Heart right ventricle (tissue), 16 donors: ENCODE measurements at regions not wholly inside any gene's neighbourhood (a gene's known extent, or its start where the extent isn't known, plus 50 kb on each side); places are given as distances from the start of the nearest gene placed in this dataset.
"Not testable (repeated sequence)": the region's sequence is repeated elsewhere in the genome, so short reads cannot be mapped to it uniquely, and the experiment has no call there.

Source experiments
- ATAC-seq, 8 donors: fragments of 200-7000 bp; cut with Tn5 transposase; one replicate each; pipeline ENCODE4 v1.9.1; 2020; ENCODE audit warnings: mild to moderate bottlenecking in 8 of 8, moderate library complexity in 8 of 8, moderate number of reproducible peaks in 1 of 8
- DNase-seq, 2 donors: peaks; one replicate each; pipeline ENCODE4 v3.0.0-alpha.2; 2020
- H3K27ac ChIP-seq, 10 donors: fragments of 200-600 bp; sonication (generic) in 2 of 10; one replicate each; pipeline versions ENCODE4 v1.5.0 to v1.8.0; 2020 to 2022; ENCODE audit warnings: mild to moderate bottlenecking in 3 of 10
- H3K27me3 ChIP-seq, 7 donors: fragments of 200-600 bp; one replicate each; pipeline ENCODE4 v1.8.0; 2021 to 2022; ENCODE audit warnings: mild to moderate bottlenecking in 2 of 7
- H3K36me3 ChIP-seq, 9 donors: fragments of 200-600 bp; sonication (generic) in 1 of 9; one replicate each; pipeline versions ENCODE4 v1.5.0 to v1.8.0; 2020 to 2022; ENCODE audit warnings: mild to moderate bottlenecking in 2 of 9
- H3K4me1 ChIP-seq, 9 donors: fragments of 200-600 bp; sonication (generic) in 1 of 9; one replicate each; pipeline versions ENCODE4 v1.5.0 to v1.8.0; 2020 to 2022; ENCODE audit warnings: mild to moderate bottlenecking in 4 of 9
- H3K4me3 ChIP-seq, 10 donors: fragments of 200-600 bp; sonication (generic) in 2 of 10; one replicate each; pipeline versions ENCODE4 v1.5.0 to v1.8.0; 2020 to 2022; ENCODE audit warnings: mild to moderate bottlenecking in 7 of 10, moderate library complexity in 2 of 10
- H3K9me3 ChIP-seq, 11 donors: fragments of 200-600 bp in 10 of 11; sonication (generic) in 2 of 11; one replicate each; pipeline versions ENCODE4 v1.5.0 to v1.8.0; 2013 to 2022; ENCODE audit warnings: mild to moderate bottlenecking in 2 of 11, control low read depth in 1 of 11, moderate library complexity in 1 of 11
- WGBS, 2 donors: extraction: QIAGEN DNeasy Blood & Tissue Kit; methylation state at CpG; one replicate each; pipeline ENCODE4 v1.1.7; 2013; ENCODE audit warnings: inconsistent platforms in 1 of 2; 5-methylcytosine and 5-hydroxymethylcytosine counted together
- intact Hi-C, 10 donors: fragments of 100-400 bp; cut with DNase I; formaldehyde crosslinking; loops; one replicate each; pipeline versions ENCODE4 v1.11.1 to v1.14.2; 2022
- TF ChIP-seq, protein P1 (sequence below), 9 donors: fragments of 200-600 bp; sonication (generic) in 2 of 9; IDR thresholded peaks; one replicate each; pipeline versions ENCODE4 v1.5.0 to v1.8.0; 2021 to 2022; ENCODE audit warnings: antibody characterized with exemption in 9 of 9, mild to moderate bottlenecking in 5 of 9, moderate library complexity in 1 of 9
- donor health status: Arrhythmogenic right ventricular cardiomyopathy.
- donor health status: ischemic (EF 13 %, LVEDD 7.1; RV severe dilation, severe dysfunction).
- donor health status: healthy with polysubstance abuse.
- donor health status: DM: no; HTN: yes; CAD: no.
- donor health status: DM: no; HTN: no; CAD: no.
- donor health status: ischemic (EF 25% LVEDD 6.9; RV normal size, moderate dysfunction).
- donor health status: ischemic (EF 25% LVEDD 5.7; RV mildly dilated, moderate dysfunction).
- donor health status: healthy.
- donor health status: DM: yes; HTN: yes; CAD: no.
- donor health status: Ischemic cardiomyopathy.
- donor health status: ischemic (EF 35%, LVEDD 5.7; RV mildly dilated, moderate dysfunction).
- donor health status: nonischemic (EF 11% LVEDD 7.7; RV severe dilation, severe dysfunction).
- donor health status: DM: yes; HTN: yes; CAD: no.
- donor health status: PGD.
- donor health status: ischemic (EF 29% LVEDD 5.4; RV normal size, mild dysfunction).
- donor health status: nonischemic (EF 23%, LVEDD 6.1; RV moderate dilation, normal function).

DNA sequence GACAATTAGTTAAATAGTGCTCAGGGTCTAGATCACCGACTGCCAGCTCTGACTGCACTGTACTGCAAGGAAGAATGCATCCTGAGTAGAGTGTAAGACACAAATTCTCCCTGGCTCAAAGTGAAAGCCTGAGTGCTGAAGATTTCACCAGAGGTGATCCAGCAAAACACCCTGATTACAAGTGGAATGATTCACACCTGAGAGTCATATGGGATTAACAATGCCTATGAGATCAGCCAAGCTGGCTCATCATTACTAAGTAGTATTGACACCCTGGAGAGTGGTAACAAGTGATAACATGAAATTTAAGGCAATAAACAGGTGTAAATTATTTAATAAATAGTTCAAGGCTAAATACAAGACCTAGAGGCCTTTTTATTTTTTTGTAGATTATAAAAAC lies 403.8 kb upstream of the PRR20A start:
- no peak overlapping the region for H3K27ac ChIP-seq
- intact Hi-C loops, result no loop called here
- DNase-seq (no peak), ATAC-seq (no peak)
- H3K4me1 ChIP-seq, result no peaks in the 10 kb centered on the region
- TF ChIP-seq, protein P1, sequence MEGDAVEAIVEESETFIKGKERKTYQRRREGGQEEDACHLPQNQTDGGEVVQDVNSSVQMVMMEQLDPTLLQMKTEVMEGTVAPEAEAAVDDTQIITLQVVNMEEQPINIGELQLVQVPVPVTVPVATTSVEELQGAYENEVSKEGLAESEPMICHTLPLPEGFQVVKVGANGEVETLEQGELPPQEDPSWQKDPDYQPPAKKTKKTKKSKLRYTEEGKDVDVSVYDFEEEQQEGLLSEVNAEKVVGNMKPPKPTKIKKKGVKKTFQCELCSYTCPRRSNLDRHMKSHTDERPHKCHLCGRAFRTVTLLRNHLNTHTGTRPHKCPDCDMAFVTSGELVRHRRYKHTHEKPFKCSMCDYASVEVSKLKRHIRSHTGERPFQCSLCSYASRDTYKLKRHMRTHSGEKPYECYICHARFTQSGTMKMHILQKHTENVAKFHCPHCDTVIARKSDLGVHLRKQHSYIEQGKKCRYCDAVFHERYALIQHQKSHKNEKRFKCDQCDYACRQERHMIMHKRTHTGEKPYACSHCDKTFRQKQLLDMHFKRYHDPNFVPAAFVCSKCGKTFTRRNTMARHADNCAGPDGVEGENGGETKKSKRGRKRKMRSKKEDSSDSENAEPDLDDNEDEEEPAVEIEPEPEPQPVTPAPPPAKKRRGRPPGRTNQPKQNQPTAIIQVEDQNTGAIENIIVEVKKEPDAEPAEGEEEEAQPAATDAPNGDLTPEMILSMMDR (IDR thresholded peaks at IDR 0.05), result no peak
- WGBS, 2 donors, result 77% methylated on average over 1 of the region's 1 CpG
- no peaks in the 10 kb centered on the region for H3K27me3 ChIP-seq
- H3K4me3 ChIP-seq, result no peak overlapping the region
- H3K36me3 ChIP-seq, result no peaks in the 10 kb centered on the region
- peaks cover 0 to 30% (median 0%) of the 10 kb centered on the region in 11 donors for H3K9me3 ChIP-seq

DNA sequence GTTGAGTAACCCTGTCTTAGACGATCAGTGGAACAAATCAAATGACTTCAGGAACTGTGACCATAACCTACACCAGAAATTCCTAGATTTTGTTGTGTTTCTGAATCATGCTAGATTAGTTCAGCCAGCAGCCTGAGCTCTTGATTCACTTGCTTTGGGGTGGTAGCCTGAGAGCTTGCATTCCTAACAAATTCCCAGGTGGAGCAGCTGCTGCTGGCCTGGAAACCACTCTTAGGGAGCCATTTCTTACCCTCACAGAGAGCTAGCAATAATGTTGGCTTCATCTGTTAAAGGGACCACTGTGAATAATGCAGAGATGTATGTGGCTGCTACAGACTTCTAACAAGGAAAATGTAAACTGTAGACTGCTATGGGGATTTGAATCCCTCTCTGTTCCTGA lies 388.1 kb upstream of the PRR20A start:
- no peaks in the 10 kb centered on the region for H3K27me3 ChIP-seq
- no peak overlapping the region for H3K27ac ChIP-seq
- intact Hi-C loops, result no loop called here
- H3K4me3 ChIP-seq, result no peak overlapping the region
- H3K9me3 ChIP-seq, result peaks cover 0 to 15% (median 0%) of the 10 kb centered on the region in 11 donors
- 60 to 75% methylated on average over 1 of the region's 1 CpG for WGBS, 2 donors
- ATAC-seq (no peak), DNase-seq (no peak)
- TF ChIP-seq, protein P1 (IDR thresholded peaks at IDR 0.05), result no peak
- H3K4me1 ChIP-seq, result no peaks in the 10 kb centered on the region
- H3K36me3 ChIP-seq, result no peaks in the 10 kb centered on the region

DNA sequence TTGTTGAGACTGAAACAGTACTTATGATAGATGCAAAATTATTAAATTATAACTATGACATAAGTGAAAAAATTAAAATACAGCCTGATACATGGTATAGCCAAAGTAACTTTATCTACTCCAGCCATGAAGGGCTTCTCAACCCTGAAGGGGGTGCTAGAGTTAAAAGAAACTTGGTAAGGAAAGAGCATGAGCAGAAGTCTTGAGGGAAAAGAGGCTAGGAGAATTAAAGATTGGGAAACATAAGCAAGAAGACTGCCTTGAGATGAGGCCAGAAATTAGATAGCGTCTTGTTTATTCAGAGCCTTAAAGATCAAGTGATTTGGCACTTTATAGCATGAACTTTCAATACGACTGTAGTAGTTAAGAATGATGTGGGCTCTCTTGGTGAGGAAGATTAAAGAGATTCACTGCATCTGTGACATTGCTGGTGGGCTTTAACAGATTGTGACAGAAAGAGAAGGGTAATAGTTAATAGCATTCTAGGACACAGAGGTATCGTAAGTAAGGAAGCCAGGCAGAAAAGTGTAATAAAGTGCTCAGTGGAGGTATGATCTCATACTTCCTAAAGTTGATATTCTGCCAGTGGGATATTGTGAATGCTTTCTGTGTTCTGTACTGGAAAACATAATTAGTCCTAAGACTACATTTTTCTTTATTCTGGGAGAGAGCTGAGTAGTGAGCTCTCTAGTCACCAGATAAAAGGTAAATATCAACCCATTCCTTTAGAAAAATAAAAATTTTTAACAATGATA lies 385.4 kb upstream of the PRR20A start:
- H3K27me3 ChIP-seq, result no peaks in the 10 kb centered on the region
- H3K36me3 ChIP-seq, result no peaks in the 10 kb centered on the region
- no peaks in the 10 kb centered on the region for H3K4me1 ChIP-seq
- 37 to 56% methylated on average over 3 of the region's 3 CpGs for whole genome bisulfite sequencing, 2 donors
- intact Hi-C loops, result no loop called here
- H3K9me3 ChIP-seq, result peaks cover 0 to 11% (median 0%) of the 10 kb centered on the region in 11 donors
- no peak overlapping the region for H3K27ac ChIP-seq
- TF ChIP-seq, protein P1 (IDR thresholded peaks at IDR 0.05), result peak in 4 of 9 donors; percentile 10 to 42 (median 22)
- no peak overlapping the region for H3K4me3 ChIP-seq
- ATAC-seq, result no peak
- no peak for DNase-seq

DNA sequence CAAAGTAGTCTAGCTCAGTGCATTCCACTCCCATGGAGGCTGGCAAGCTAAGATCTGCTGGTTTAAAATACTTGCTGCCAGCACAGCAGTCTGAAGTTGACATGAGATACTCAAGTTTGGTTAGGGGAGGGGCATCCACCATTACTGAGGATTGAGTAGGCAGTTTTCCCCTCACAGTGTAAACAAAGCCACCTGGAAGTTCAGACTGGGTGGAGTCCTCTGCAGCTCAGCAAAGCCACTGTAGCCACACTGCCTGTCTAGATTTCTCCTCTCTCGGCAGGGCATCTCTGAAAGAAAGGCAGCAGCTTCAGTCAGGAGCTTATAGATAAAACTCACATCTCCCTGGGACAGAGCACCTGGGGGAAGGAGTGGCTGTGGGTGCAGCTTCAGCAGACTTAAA lies 377.4 kb upstream of the PRR20A start:
- H3K4me3 ChIP-seq, H3K27ac ChIP-seq, DNase-seq, H3K36me3 ChIP-seq, H3K27me3 ChIP-seq, H3K4me1 ChIP-seq, ATAC-seq, intact Hi-C loops: not testable (repeated sequence)
- 81 to 84% methylated on average over 1 of the region's 1 CpG for WGBS, 2 donors
- peaks cover 0 to 54% (median 11%) of the 10 kb centered on the region in 11 donors for H3K9me3 ChIP-seq

DNA sequence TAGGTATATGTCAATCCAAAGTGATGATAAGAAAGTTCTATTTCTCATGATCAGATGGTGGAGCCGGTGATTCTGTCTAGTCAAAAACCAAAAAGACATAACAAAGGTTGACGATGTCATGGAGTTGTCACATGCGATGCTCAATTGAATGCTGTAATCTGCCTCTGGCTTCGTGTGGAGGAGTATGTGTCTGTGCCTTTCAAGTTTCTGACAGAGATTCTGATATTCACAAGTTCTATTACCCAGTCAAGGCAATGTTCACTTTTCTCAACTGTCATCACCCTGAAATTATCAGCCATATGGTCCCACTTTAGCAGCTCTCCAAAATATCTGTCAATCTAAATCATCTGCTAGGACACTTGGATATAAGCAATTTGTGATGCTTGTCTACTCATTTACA lies 367.6 kb upstream of the PRR20A start:
- WGBS, 2 donors, result 55 to 56% methylated on average over 4 of the region's 4 CpGs
- H3K27me3 ChIP-seq, result no peaks in the 10 kb centered on the region
- ATAC-seq (no peak), DNase-seq (no peak)
- no peak overlapping the region for H3K27ac ChIP-seq
- no peak overlapping the region for H3K4me3 ChIP-seq
- no peaks in the 10 kb centered on the region for H3K36me3 ChIP-seq
- TF ChIP-seq, protein P1 (IDR thresholded peaks at IDR 0.05), result no peak
- H3K4me1 ChIP-seq, result no peaks in the 10 kb centered on the region
- intact Hi-C loops, result no loop called here
- H3K9me3 ChIP-seq, result peaks cover 0 to 7% (median 0%) of the 10 kb centered on the region in 11 donors
